ENCODE measurements at regions not wholly inside any gene's neighbourhood (a gene's known extent, or its start where the extent isn't known, plus 50 kb on each side); places are given as distances from the start of the nearest gene placed in this dataset.
"Not testable (repeated sequence)": the region's sequence is repeated elsewhere in the genome, so short reads cannot be mapped to it uniquely, and the experiment has no call there.

GRCh38 chr2:83162421-83162820 is 1296.7 kb downstream of the SUCLG1 start:
- no peak for DNase-seq (ENCODE audit: low read depth, low spot score)

DNA sequence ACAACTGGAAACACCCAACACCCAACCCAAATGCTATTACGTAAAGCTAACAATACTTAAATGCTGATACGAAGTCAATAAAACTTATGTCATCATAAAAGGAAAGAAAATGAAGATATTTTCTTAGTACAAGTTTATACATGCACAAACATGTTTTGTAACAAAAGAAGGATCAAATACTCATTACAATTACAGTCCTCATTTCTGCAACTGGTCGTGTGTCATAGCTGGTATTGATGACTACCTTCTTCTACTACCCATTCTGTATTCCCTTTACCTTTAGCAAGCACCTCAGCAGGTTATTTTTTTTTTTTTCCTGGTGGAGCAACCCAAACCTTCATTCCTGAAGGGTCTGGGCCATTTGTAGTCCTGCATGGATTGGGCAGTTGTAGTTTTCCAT is 1298.5 kb downstream of the SUCLG1 start:
- DNase-seq (ENCODE audit: low read depth, low spot score), result no peak

GRCh38 chr2:83155826-83156225 is 1303.3 kb downstream of the SUCLG1 start:
- DNase-seq (ENCODE audit: low read depth, low spot score), result no peak

DNA sequence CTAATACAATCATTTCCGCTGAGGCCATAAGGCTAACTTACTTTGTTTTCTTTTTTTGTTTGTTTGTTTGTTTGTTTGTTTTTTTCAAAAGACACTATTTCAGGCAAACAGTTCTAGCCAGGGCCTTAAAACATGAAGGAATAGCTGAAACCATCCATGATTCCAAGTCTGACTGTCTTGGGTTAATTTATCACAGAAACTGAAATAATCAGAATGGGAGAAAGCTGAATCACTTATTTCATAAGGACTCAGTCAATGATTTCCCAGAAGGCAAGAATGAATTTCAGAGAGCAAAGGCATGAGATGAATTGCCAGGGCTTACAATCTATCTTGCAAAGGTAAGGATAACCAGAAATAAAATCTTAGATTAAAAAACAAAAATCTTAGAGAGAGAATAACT is 1315.1 kb downstream of the SUCLG1 start:
- no peak for DNase-seq (ENCODE audit: low read depth, low spot score)

GRCh38 chr2:83142934-83143333 is 1316.1 kb downstream of the SUCLG1 start:
- no peak for DNase-seq (ENCODE audit: low read depth, low spot score)

GRCh38 chr2:83115606-83116005 is 1343.5 kb downstream of the SUCLG1 start:
- DNase-seq (ENCODE audit: low read depth, low spot score), result no peak

GRCh38 chr2:83115155-83115554 is 1343.9 kb downstream of the SUCLG1 start:
- DNase-seq (ENCODE audit: low read depth, low spot score), result no peak

- DNase-seq (ENCODE audit: low read depth, low spot score), result no peak
Observed at GRCh38 chr2:83113953-83114352, 1345.1 kb downstream of the SUCLG1 start.

- no peak for DNase-seq (ENCODE audit: low read depth, low spot score)
Observed at GRCh38 chr2:83112858-83113257, 1346.2 kb downstream of the SUCLG1 start.

DNA sequence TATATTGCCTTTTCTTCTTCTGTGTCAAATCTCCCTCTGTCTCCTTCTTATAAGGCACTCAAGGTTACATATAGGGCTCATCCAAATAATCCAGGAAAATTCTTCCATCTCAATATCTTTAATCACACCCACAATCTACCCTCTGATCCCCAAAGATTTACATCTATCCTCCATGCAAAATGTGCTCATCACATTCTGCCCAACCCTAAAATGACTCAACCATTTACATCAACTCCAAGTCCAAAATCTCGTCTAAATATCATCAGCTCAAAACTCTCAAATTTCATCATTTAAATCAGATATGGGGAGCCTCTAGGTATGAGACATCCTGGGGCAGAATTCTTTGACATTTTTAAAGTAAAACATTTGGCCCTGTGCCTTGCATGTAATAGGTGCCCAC is 1349.8 kb downstream of the SUCLG1 start:
- DNase-seq (ENCODE audit: low read depth, low spot score), result no peak

GRCh38 chr2:83106853-83107252 is 1352.2 kb downstream of the SUCLG1 start:
- DNase-seq (ENCODE audit: low read depth, low spot score), result no peak

DNA sequence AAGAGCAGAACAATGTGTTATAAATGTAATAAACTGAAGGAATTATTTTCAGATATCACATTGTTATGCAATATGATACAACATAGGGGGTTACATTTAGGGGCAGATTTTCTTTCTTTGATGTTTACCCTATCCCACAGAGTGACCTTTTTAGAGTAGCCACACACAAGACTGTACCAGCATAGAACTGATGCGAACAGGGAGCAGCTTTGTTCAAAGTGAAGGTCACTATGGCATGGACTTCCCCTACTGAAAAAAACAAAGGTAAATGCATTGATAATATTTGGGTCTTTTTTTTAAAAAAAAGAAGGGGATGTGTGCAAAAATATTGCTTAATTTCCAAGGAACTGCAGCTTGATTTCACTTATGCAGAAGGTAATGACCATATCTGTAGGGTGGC is 1354.9 kb downstream of the SUCLG1 start:
- DNase-seq (ENCODE audit: low read depth, low spot score), result no peak

DNA sequence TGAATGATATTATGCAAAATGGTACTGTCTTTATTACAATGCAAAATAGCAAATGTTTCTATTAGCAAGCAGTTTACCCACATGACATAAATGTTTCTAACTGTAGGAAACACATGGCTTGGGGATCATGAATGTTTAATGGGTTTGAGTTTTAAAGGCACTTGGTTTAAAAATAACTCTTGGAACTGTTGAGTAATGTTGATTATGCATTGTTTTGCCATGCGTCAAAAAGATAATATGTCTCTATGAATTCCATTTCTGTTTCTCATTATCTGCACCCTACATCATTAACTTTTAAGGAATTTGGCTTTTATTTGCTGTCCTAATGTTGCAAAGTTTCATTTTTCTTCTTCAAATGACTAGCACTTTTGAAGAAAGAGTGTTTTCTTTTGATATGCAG is 1355.5 kb downstream of the SUCLG1 start:
- no peak for DNase-seq (ENCODE audit: low read depth, low spot score)

GRCh38 chr2:83089051-83089450 is 1370.0 kb downstream of the SUCLG1 start:
- DNase-seq (ENCODE audit: low read depth, low spot score), result not testable (repeated sequence)

GRCh38 chr2:83085869-83086268 is 1373.2 kb downstream of the SUCLG1 start:
- DNase-seq (ENCODE audit: low read depth, low spot score), result no peak

DNA sequence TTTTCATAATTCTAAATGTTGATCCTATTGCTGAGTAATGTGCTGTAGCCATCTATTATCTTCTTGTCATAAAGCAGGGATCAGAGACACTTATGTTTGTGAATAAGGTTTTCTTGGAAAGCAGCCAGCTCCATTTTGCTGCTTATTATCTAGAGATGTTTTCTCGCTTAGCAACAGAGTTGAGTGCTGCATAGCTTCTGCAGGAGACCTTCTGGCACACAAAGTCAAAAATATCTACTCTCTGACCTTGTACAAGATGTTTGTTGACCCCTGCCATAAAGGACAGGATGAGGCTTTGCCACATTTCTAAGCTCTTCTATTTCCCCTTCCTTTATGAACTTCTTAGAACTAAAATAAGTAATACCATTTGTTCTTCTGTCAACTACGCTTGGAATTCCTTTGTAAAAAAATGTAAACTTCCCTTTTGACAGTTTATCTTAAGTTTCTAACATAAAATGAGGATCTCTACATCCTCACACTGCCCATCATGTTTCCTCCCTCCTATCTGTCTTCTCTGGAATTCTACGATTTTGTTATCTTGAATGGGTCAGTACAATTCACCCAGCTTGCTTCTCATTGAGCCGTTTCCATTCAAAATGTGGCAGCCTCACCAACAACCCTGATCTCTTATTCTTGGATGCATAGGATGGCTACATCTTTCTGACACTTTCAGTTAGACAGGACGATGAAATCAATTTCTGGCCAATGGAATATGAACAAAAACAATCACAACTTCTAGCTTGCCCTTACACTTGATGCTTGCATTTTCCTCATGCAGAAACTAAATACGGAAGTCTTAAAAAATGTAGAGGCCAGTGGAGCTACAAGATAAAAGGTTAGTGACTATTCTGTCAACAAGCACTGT is 1377.0 kb downstream of the SUCLG1 start:
- no peak for DNase-seq (ENCODE audit: low read depth, low spot score)

DNA sequence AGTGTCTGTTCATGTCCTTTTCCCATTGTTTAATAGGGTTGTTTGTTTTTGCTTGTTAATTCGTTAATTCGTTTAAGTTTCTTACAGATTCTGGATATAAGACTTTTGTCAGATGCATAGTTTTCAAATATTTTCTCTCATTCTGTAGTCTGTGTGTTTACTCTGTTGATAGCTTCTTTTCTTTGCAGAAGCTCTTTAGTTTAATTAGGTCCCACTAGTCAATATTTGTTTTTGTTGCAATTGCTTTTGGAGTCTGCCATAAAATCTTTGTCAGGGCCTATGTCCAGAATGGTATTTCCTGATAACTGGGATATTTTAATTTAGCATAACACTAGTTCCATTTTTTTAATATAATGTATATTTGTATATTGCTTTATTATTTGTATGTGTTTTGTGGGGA is 1380.1 kb downstream of the SUCLG1 start:
- DNase-seq (ENCODE audit: low read depth, low spot score), result no peak

GRCh38 chr2:83072767-83073166 is 1386.3 kb downstream of the SUCLG1 start:
- no peak for DNase-seq (ENCODE audit: low read depth, low spot score)

DNA sequence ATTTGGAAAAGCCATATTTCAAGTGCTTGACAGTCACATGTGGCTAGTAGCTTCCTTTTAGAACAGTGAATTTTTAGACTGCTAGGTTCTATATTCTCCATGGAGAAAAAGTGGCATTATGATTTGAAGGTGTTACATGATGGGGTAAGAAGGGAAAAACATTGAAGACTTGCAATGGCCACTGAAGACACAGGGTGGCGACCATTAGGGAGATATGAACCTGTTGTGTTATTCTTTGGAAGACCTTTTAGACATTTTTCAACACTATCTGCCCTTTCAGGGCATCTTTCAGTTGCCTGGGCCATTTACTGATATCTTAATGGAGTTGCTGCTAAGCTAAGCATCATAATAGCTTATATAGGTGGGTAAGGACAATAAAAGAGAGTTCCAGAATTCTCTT is 1387.2 kb downstream of the SUCLG1 start:
- DNase-seq (ENCODE audit: low read depth, low spot score), result no peak

GRCh38 chr2:83071352-83071751 is 1387.7 kb downstream of the SUCLG1 start:
- no peak for DNase-seq (ENCODE audit: low read depth, low spot score)

DNA sequence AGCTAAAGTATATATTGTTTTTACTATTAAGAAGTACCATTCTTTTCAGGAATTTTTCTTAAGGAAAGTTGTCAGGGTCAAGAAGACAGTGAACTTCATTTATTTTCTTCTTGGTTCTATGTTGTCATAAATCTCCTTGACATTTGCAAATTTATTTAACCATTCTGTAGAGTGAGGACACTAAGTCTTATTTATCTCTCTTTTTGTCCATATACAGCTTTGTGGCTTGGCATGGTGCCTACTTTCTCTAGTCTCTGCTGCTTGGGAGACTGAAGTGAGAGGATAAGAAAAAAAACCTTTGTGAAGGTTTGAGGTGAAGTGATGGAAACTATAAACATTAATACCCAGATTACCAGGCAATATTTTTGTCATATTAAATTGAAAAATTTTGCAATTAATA is 1389.4 kb downstream of the SUCLG1 start:
- DNase-seq (ENCODE audit: low read depth, low spot score), result no peak

DNA sequence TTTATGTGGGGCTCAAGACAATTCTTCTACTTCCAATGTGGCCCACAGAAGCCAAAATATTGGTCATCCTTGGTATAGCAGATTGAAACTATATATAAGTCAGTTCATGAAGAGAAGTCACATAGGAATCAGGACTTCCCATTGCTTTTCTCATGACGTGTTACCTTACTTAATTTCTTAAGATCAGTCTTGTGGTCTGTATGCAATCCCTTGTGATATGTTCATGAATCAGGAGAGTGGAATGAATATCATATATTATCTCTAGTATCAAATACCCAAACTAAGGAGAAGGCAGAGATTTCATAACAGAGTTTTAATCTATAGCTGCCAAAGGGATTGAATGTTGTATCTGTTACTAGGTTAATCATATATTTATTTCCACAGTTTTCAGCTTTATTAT is 1390.4 kb downstream of the SUCLG1 start:
- DNase-seq (ENCODE audit: low read depth, low spot score), result no peak

GRCh38 chr2:83067947-83068346 is 1391.1 kb downstream of the SUCLG1 start:
- DNase-seq (ENCODE audit: low read depth, low spot score), result no peak

- DNase-seq (ENCODE audit: low read depth, low spot score), result no peak
Observed at GRCh38 chr2:83063933-83064332, 1395.1 kb downstream of the SUCLG1 start.

Measured in iPS DF 19.7 (cell line).